Activated naive CD8-positive, alpha-beta T cell (primary cell): ENCODE measurements at regions not wholly inside any gene's neighbourhood (a gene's known extent, or its start where the extent isn't known, plus 50 kb on each side); places are given as distances from the start of the nearest gene placed in this dataset.
"Not testable (repeated sequence)": the region's sequence is repeated elsewhere in the genome, so short reads cannot be mapped to it uniquely, and the experiment has no call there.

Source experiments
- H3K27ac Mint-ChIP-seq: one replicate; pipeline ENCODE4 v1.8.0; 2021; ENCODE audit warnings: mixed read lengths
- H3K27me3 Mint-ChIP-seq: one replicate; pipeline ENCODE4 v1.8.0; 2021; ENCODE audit warnings: mixed read lengths
- H3K36me3 Mint-ChIP-seq: one replicate; pipeline ENCODE4 v1.8.0; 2021; ENCODE audit warnings: mixed read lengths
- H3K4me1 Mint-ChIP-seq: one replicate; pipeline ENCODE4 v1.8.0; 2021; ENCODE audit warnings: low read depth, mixed read lengths
- H3K4me3 Mint-ChIP-seq: one replicate; pipeline ENCODE4 v1.8.0; 2021; ENCODE audit warnings: mild to moderate bottlenecking, mixed read lengths
- H3K9me3 Mint-ChIP-seq: one replicate; pipeline ENCODE4 v1.8.0; 2021; ENCODE audit warnings: low read depth, mixed read lengths

DNA sequence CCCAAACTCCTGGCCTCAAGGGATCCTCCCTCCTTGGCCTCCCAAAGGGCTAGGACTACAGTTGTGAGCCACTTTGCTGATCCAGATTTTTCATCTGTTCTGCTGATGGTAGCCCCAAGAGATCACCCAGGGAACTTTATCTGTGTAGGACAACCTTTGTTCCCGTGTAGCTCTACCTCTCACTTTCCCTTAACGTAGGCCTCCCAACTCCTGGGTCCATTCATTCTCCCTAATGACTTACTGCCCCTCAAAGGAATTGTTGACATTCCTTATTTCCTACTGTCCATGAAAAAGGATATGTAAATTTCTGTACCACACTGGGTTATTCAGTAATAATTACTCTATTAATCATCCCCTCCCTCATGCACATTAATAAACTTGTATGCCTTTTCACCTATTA is 51.0 kb upstream of the PHF24 start:
- H3K36me3 Mint-ChIP-seq: no peaks in the 10 kb centered on the region
- H3K4me1 Mint-ChIP-seq: no peaks in the 10 kb centered on the region
- no peaks in the 10 kb centered on the region for H3K9me3 Mint-ChIP-seq
- H3K4me3 Mint-ChIP-seq: no peak overlapping the region
- no peak overlapping the region for H3K27ac Mint-ChIP-seq
- peaks cover 13% of the 10 kb centered on the region for H3K27me3 Mint-ChIP-seq

DNA sequence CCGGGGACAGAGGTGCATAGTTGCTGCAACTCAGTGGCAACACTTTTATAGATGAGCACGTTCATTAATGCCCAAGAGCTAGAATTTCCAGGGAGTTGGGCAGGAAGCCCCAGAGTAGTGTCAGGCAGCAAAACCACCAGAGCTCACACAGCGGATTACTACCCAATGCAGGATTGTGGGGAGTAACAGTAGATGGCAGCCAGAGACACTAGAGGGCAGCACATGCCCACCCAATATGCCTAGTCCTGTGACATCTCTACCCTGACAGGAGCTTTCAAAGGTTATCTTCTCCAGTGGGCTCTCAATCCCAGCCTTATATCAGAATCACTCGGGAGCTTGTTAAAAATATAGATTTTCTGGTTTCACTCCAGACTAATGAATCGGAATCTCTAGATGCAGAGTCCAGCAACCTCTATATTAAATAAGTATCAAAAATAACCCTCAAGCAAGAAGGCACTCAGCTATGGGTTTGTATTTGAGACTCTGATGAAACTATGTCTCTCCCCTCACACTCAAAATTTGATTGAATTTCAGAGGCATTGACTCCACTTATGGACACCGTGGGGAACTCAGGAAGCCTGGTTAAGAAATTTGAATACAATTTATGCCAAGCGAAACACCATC is 58.4 kb upstream of the PHF24 start:
- peaks cover 22% of the 10 kb centered on the region for H3K27me3 Mint-ChIP-seq
- H3K36me3 Mint-ChIP-seq: no peaks in the 10 kb centered on the region
- no peak overlapping the region for H3K4me3 Mint-ChIP-seq
- no peak overlapping the region for H3K27ac Mint-ChIP-seq
- no peaks in the 10 kb centered on the region for H3K4me1 Mint-ChIP-seq
- no peaks in the 10 kb centered on the region for H3K9me3 Mint-ChIP-seq

DNA sequence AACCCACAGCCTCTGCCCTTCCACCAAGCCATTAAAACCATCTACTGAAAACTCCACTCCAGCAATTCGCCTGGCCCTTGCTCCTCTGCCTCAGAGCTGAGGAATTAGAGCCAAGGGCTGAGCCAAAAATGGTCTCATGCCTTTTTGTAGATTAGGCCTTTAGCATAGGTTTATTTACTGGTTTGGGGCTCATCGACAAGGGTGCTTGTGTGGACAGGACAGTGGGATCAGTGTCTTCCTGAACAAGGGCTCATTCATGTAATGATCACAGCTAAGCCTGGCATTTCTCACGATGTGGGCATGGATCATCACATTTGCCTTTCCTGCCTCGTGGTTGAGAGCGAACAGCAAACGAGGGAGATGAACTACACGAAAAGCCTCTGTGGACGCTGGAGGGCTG is 59.2 kb upstream of the PHF24 start:
- no peaks in the 10 kb centered on the region for H3K9me3 Mint-ChIP-seq
- no peaks in the 10 kb centered on the region for H3K4me1 Mint-ChIP-seq
- H3K4me3 Mint-ChIP-seq: no peak overlapping the region
- H3K27me3 Mint-ChIP-seq: peaks cover 29% of the 10 kb centered on the region
- H3K36me3 Mint-ChIP-seq: no peaks in the 10 kb centered on the region
- no peak overlapping the region for H3K27ac Mint-ChIP-seq

DNA sequence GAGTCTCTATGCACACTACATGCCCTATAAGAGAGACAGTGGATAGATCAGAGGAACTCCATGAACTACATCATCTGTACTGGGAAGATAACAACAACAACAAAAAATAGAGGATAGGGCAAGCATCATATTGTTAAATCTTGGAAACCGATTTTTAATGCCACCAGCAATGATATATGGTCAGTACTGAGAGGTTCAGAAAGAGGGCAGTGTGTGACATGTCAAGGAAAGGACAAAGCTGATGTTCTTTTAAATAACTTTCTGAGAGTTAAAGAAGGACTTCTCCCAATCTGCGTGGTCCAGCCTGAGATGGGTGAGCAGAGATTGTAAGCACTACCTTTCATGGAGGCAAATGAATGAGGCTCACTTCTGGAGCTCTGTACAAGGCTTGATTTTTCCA is 62.0 kb upstream of the PHF24 start:
- Mint-ChIP-seq H3K27ac (no peak overlapping the region), H3K9me3 (no peaks in the 10 kb centered on the region), H3K4me3 (no peak overlapping the region), H3K27me3 (peaks cover 31% of the 10 kb centered on the region), H3K4me1 (no peaks in the 10 kb centered on the region), H3K36me3 (no peaks in the 10 kb centered on the region)

DNA sequence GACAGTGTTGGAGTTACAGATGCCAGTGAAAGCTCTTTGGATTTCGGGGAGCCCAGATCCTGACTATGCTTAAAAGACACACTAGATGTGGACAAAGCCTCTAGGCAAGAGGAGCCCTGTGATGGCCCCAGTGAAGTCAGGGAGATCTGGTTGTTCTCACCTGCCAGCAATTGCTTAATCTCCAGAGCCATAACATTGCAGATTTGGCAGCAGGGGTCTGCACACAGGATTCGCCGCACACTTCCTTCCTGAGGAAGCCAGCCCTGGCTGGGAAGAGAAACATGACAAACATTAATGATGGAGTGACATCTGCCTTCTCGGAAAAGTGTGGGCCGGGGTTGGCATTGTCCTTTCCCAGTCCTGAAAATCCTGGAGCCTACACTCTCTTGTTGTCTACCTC is 65.2 kb upstream of the PHF24 start:
- no peaks in the 10 kb centered on the region for H3K9me3 Mint-ChIP-seq
- no peaks in the 10 kb centered on the region for H3K36me3 Mint-ChIP-seq
- peaks cover 23% of the 10 kb centered on the region for H3K27me3 Mint-ChIP-seq
- no peak overlapping the region for H3K4me3 Mint-ChIP-seq
- H3K27ac Mint-ChIP-seq: no peak overlapping the region
- no peaks in the 10 kb centered on the region for H3K4me1 Mint-ChIP-seq

DNA sequence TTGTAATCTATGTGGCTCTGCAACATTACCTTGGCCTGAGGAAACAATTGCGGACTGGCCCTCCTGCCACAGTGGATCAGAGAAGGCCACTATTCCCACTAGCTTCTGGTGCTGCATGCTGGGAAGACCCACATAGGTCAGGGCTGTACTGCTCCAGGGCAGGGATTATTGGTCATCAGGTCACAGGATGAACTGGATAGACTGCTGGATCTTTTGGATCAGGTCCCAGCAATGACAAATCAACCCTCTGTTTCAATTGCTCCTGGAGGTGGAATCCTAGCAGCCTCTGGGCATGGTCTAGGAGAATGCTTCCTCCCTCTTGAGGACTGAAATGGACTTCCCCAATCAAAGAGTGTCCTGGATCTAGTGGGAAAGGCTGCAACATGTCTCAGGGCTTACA is 66.7 kb upstream of the PHF24 start:
- no peak overlapping the region for H3K4me3 Mint-ChIP-seq
- H3K9me3 Mint-ChIP-seq: no peaks in the 10 kb centered on the region
- H3K4me1 Mint-ChIP-seq: no peaks in the 10 kb centered on the region
- H3K36me3 Mint-ChIP-seq: no peaks in the 10 kb centered on the region
- no peak overlapping the region for H3K27ac Mint-ChIP-seq
- peaks cover 18% of the 10 kb centered on the region for H3K27me3 Mint-ChIP-seq

DNA sequence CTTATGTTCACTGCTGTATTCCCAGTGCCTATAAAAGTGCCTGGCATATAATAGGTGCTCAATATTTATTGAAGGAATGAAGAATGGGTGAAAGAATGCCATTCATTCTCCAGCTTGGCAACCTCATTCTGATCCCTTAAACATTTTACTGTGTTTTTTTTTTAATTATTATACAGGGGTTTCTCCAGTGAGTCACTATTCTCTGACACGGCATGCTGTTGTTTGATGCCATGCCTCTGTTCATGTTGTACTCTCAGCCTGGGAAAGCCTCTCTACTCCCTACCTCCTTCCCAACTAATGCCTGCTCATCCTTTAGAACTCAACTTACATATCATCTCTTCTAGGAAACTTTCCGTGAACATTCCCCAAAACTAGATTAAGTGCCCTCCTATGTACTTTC is 70.2 kb upstream of the PHF24 start:
- Mint-ChIP-seq H3K36me3 (no peaks in the 10 kb centered on the region), H3K27ac (no peak overlapping the region), H3K4me3 (no peak overlapping the region), H3K9me3 (no peaks in the 10 kb centered on the region), H3K27me3 (peaks cover 1% of the 10 kb centered on the region), H3K4me1 (no peaks in the 10 kb centered on the region)

DNA sequence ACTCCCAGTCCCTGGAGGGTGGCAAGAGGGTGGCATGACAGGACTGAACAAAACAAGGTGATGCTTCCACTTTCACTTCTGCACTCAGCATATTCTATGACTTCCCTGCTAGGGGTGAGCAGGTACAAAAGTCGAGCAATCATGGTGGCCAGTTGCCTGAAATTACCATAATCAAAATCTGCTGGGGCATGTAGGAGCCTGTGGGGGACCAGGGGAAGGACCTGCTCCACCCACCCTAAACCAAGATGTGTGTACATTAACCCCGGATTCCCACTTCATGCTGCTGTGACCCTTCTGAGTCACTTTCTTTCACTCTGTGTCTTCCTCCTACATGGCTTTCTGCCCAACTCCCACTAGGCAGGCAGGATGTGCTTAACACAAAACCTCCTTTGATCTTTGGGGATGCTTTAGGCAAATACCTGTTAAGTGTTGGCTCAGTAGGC is 73.3 kb upstream of the PHF24 start:
- Mint-ChIP-seq H3K36me3 (no peaks in the 10 kb centered on the region), H3K9me3 (no peaks in the 10 kb centered on the region), H3K4me1 (no peaks in the 10 kb centered on the region), H3K4me3 (no peak overlapping the region), H3K27ac (no peak overlapping the region), H3K27me3 (peaks cover 2% of the 10 kb centered on the region)

DNA sequence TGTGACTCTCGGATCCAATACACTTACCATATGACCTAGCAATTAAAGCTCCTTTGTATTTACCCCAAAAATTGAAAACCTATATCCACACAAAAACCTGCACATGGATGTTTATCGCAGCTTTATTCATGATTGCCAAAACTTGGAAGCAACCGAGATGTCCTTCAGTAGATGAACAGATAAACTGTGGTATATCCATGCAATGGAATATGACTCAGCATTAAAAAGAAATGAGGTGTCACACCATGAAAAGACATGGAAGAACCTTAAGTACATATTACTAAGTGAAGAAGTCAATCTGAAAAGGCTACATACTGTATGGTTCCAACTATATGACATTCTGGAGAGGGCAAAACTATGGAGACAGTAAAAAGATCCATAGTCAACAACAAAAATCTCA is 82.0 kb upstream of the PHF24 start:
- H3K4me3 Mint-ChIP-seq: no peak overlapping the region
- peaks cover 16% of the 10 kb centered on the region for H3K27me3 Mint-ChIP-seq
- H3K9me3 Mint-ChIP-seq: no peaks in the 10 kb centered on the region
- no peak overlapping the region for H3K27ac Mint-ChIP-seq
- H3K4me1 Mint-ChIP-seq: no peaks in the 10 kb centered on the region
- H3K36me3 Mint-ChIP-seq: no peaks in the 10 kb centered on the region

DNA sequence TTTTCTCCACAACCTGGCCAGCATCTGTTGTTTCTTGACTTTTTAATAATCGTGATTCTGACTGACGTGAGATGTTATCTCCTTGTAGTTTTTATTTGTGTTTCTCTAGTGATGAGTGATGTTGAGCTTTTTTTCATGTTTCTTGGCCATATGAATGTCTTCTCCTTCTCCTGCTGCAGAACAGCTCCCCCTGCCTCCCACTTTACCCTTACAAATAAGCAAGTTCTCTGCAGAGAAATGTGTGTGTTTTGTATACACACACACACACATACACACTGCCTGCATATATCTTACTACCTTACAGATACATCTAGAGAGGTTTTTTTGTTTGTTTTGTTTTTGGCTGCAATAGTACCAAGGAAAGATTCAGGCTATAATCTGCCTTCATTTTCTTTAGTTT is 88.7 kb upstream of the PHF24 start:
- peaks cover 6% of the 10 kb centered on the region for H3K27me3 Mint-ChIP-seq

DNA sequence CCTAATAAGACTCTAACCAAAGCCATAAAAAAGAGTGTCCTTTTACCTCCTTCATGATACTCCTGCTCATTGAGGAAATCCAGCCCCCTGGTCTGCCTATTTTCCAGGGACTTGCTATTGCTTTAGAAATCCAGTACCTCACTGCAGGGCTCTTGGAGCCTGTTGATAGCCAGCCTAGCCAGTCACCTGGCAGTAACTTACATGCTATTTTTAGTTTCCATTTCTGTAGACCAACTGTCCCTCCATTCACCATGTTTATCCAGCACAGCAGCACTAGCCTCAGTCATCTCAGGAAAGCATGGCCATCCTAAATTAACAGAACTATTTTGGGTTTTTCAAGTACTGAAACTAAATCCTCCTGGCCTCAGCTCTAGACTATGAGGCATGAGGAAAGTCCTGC is 91.5 kb upstream of the PHF24 start:
- Mint-ChIP-seq H3K27me3 (peaks cover 15% of the 10 kb centered on the region), H3K9me3 (peaks cover 15% of the 10 kb centered on the region), H3K27ac (no peak overlapping the region), H3K4me3 (no peak overlapping the region), H3K4me1 (no peaks in the 10 kb centered on the region), H3K36me3 (peaks cover 4% of the 10 kb centered on the region)

More for the DNA sequence above, 88.7 kb upstream of the PHF24 start:
- H3K4me3 Mint-ChIP-seq: no peak overlapping the region
- no peaks in the 10 kb centered on the region for H3K4me1 Mint-ChIP-seq
- H3K27ac Mint-ChIP-seq: no peak overlapping the region
- H3K36me3 Mint-ChIP-seq: no peaks in the 10 kb centered on the region
- H3K9me3 Mint-ChIP-seq: peaks cover 4% of the 10 kb centered on the region

DNA sequence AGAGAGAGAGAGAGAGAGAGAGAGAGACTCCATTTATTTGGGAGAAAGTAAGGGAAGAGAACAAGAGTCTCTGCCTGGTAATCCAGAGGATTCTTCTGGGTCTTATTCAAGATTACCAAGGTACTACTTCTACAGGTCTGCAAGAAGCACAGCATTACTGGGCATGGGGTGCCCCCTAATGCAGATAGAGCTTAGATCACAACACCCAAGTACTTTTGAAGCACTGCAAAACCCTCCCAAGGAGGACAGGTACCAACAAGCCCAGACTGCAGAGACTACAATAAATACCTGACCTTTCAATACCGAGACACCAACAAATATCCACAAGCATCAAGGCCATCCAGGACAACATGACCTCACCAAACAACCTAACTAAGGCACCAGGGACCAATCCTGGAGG is 94.7 kb upstream of the PHF24 start:
- Mint-ChIP-seq H3K9me3 (peaks cover 20% of the 10 kb centered on the region), H3K4me3 (no peak overlapping the region), H3K4me1 (no peaks in the 10 kb centered on the region), H3K36me3 (peaks cover 8% of the 10 kb centered on the region), H3K27me3 (peaks cover 18% of the 10 kb centered on the region), H3K27ac (no peak overlapping the region)

DNA sequence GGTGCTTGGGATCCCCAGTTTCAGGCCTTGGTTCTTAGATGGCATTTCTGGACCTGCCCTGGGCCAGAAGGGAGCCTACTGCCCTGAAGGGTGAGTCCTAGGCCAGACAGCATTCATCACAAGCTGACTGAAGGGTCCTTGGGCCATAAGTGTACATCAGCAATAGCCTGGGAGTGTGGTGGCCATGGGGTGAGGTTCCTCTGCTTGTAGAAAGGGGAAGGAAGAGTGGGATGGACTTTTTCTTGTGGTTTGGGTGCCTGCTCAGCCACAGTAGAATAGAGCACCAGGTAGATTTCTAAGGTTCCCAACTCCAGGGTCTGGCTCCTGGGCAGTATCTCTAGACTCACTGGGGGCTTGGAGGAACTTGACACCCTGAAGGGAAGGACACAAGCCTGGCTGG is 95.2 kb upstream of the PHF24 start:
- H3K27ac Mint-ChIP-seq: no peak overlapping the region
- H3K9me3 Mint-ChIP-seq: peaks cover 20% of the 10 kb centered on the region
- no peaks in the 10 kb centered on the region for H3K4me1 Mint-ChIP-seq
- H3K27me3 Mint-ChIP-seq: peaks cover 18% of the 10 kb centered on the region
- H3K4me3 Mint-ChIP-seq: no peak overlapping the region
- H3K36me3 Mint-ChIP-seq: peaks cover 8% of the 10 kb centered on the region

DNA sequence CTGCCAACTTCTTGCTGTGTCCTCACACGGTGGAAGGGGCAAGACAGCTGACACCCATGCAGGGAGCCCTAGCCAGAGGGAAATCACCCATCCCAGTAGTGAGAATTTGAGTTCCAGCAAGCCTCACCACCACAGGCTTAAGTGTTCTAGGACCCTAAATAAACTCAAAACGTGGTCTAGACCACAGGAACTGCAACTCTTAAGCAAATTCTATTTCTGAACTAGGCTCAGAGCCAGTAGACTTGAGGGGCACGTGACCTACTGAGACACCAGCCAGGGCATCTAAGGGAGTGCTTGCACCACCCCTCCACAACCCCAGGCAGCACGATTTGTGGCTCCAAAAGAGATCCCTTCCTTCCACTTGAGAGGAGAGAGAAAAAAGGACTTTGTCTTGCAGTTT is 96.0 kb upstream of the PHF24 start:
- Mint-ChIP-seq H3K36me3 (peaks cover 8% of the 10 kb centered on the region), H3K27ac (no peak overlapping the region), H3K9me3 (peaks cover 20% of the 10 kb centered on the region), H3K4me1 (no peaks in the 10 kb centered on the region), H3K27me3 (peaks cover 18% of the 10 kb centered on the region), H3K4me3 (no peak overlapping the region)

DNA sequence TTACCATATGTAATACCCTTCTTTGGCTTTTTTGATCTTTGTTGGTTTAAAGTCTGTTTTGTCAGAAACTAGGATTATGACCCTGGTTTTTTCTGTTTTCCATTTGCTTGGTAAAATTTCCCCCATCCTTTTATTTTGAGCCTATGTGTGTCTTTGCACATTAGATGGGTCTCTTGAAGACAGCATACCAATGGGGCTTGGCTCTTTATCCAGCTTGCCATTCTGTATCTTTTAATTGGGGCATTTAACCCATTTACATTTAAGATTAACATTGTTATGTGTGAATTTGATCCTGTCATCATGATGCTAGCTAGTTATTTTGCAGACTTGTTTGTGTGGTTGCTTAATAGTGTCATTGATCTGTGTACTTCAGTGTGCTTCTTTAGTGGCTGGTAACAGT is 103.1 kb upstream of the PHF24 start:
- H3K4me1 Mint-ChIP-seq, H3K36me3 Mint-ChIP-seq, H3K27ac Mint-ChIP-seq, H3K4me3 Mint-ChIP-seq, H3K9me3 Mint-ChIP-seq: not testable (repeated sequence)
- peaks cover 22% of the 10 kb centered on the region for H3K27me3 Mint-ChIP-seq

DNA sequence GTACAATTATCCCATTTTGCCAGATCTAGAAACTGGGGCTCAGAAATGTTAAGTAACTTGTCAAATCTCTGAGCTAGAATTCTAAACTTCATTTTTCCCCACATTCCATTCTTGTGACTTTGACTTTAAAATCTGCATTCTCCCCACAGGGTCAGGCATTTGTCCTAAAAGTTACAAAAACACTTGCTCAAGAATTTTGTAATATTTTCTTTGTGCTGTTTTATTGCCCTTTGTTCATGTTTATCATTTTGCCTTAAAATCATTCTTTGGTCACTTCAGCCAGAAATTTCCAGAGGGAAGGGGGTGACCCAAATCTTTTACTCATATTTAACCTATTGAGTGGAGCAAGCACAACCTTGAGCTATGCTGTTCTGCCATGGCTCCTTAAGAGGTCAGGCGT is 120.1 kb upstream of the CCL21 start:
- no peaks in the 10 kb centered on the region for H3K36me3 Mint-ChIP-seq
- H3K27me3 Mint-ChIP-seq: no peaks in the 10 kb centered on the region

More for the DNA sequence above, 120.1 kb upstream of the CCL21 start:
- Mint-ChIP-seq H3K9me3 (no peaks in the 10 kb centered on the region), H3K4me1 (no peaks in the 10 kb centered on the region), H3K27ac (no peak overlapping the region), H3K4me3 (no peak overlapping the region)
